Esophagus muscularis mucosa (tissue), 4 donors: ENCODE measurements at regions not wholly inside any gene's neighbourhood (a gene's known extent, or its start where the extent isn't known, plus 50 kb on each side); places are given as distances from the start of the nearest gene placed in this dataset.

Experiments
- DNase-seq: peaks from one replicate; pipeline ENCODE4 v3.0.0-alpha.2; 2017; ENCODE audit errors: extremely low spot score
- H3K27ac ChIP-seq, 4 donors: fragments of 200-600 bp; sonication (generic); replicated peaks in 1 of 4; 1 replicate in 3 of 4; 2 replicates in 1 of 4; pipeline ENCODE4 v1.5.1; 2016 to 2019; ENCODE audit warnings: mild to moderate bottlenecking in 1 of 4
- H3K27me3 ChIP-seq, 4 donors: fragments of 200-600 bp; sonication (generic); one replicate each; pipeline versions ENCODE4 v1.5.1 to v1.6.0; 2016 to 2019
- H3K36me3 ChIP-seq, 4 donors: fragments of 200-600 bp; sonication (generic); one replicate each; pipeline ENCODE4 v1.5.1; 2016 to 2019
- H3K4me1 ChIP-seq, 4 donors: fragments of 200-600 bp; sonication (generic); one replicate each; pipeline ENCODE4 v1.5.1; 2016 to 2019
- H3K4me3 ChIP-seq, 4 donors: fragments of 200-600 bp; sonication (generic); 1 replicate in 2 of 4; 2 replicates in 2 of 4; pipeline ENCODE4 v1.5.1; 2016 to 2019; ENCODE audit warnings: mild to moderate bottlenecking in 4 of 4, moderate library complexity in 1 of 4
- H3K9me3 ChIP-seq, 4 donors: fragments of 200-600 bp; sonication (generic); 1 replicate in 3 of 4; 2 replicates in 1 of 4; pipeline ENCODE4 v1.5.1; 2016 to 2019
- CTCF ChIP-seq, 3 experiments: fragments of 200-600 bp in 2 of 3; fragments of 450-650 bp in 1 of 3; sonication (generic) in 2 of 3; IDR thresholded peaks; one replicate each; pipeline ENCODE4 v1.5.1; 2017 to 2019; ENCODE audit warnings: antibody characterized with exemption in 3 of 3, mild to moderate bottlenecking in 2 of 3, moderate library complexity in 1 of 3
- EP300 ChIP-seq: sonication (generic); formaldehyde crosslinking; IDR thresholded peaks from one replicate; pipeline ENCODE4 v1.6.1; 2017; ENCODE audit warnings: antibody characterized with exemption
- POLR2A ChIP-seq: fragments of 450-650 bp; IDR thresholded peaks from one replicate; pipeline ENCODE4 v1.6.1; 2017; ENCODE audit warnings: antibody characterized with exemption, moderate library complexity, mild to moderate bottlenecking, low read depth
- POLR2AphosphoS5 ChIP-seq, 2 donors: sonication (generic); formaldehyde crosslinking; IDR thresholded peaks; one replicate each; pipeline ENCODE4 v1.6.1; 2017; ENCODE audit warnings: antibody characterized with exemption in 2 of 2
- WGBS: methylation state at CpG from one replicate; pipeline ENCODE4 v1.1.5; 2018; 5-methylcytosine and 5-hydroxymethylcytosine counted together
- intact Hi-C: fragments of 100-400 bp; cut with DNase I; formaldehyde crosslinking; loops from one replicate; pipeline ENCODE4 v1.15.1; 2023

- intact Hi-C loops: no loop called here
- no peak for TF ChIP-seq POLR2A
- no peak for TF ChIP-seq POLR2AphosphoS5 (IDR thresholded peaks at IDR 0.05)
- TF ChIP-seq CTCF (IDR thresholded peaks at IDR 0.05): no peak
- TF ChIP-seq EP300: no peak
- H3K4me3 ChIP-seq: no peak overlapping the region
These were observed 214.8 kb downstream of the COG6 start for GRCh38 chr13:39870197-39870747.

GRCh38 chr13:39874331-39875053 is 219.0 kb downstream of the COG6 start:
- intact Hi-C loops: no loop called here
- Histone ChIP-seq H3K27me3 (no peaks in the 10 kb centered on the region), H3K4me3 (no peak overlapping the region), H3K36me3 (no peaks in the 10 kb centered on the region), H3K27ac (peak overlapping the region; percentile 1 to 63 (median 12)), H3K4me1 (peaks cover 18 to 46% (median 39%) of the 10 kb centered on the region in 4 donors), H3K9me3 (no peaks in the 10 kb centered on the region)
- WGBS: 66% methylated on average over 3 of the region's 3 CpGs
- TF ChIP-seq POLR2A: no peak
- no peak for TF ChIP-seq CTCF (IDR thresholded peaks at IDR 0.05)
- TF ChIP-seq POLR2AphosphoS5 (IDR thresholded peaks at IDR 0.05): peak in 1 of 2 donors; percentile 23
- no peak for TF ChIP-seq EP300
- no peak for DNase-seq

More at GRCh38 chr13:39870197-39870747, 214.8 kb downstream of the COG6 start:
- Histone ChIP-seq H3K9me3 (no peaks in the 10 kb centered on the region), H3K4me1 (peaks cover 4 to 18% (median 15%) of the 10 kb centered on the region in 4 donors), H3K27ac (no peak overlapping the region), H3K36me3 (no peaks in the 10 kb centered on the region), H3K27me3 (no peaks in the 10 kb centered on the region)
- no peak for DNase-seq
- 86% methylated on average over 2 of the region's 2 CpGs for whole genome bisulfite sequencing

- Histone ChIP-seq H3K27ac (peak overlapping the region; percentile 1 to 63 (median 15)), H3K4me1 (peaks cover 21 to 48% (median 40%) of the 10 kb centered on the region in 4 donors), H3K27me3 (no peaks in the 10 kb centered on the region), H3K36me3 (no peaks in the 10 kb centered on the region), H3K9me3 (no peaks in the 10 kb centered on the region), H3K4me3 (no peak overlapping the region)
- intact Hi-C loops: no loop called here
- 62% methylated on average over 9 of the region's 9 CpGs for WGBS
- DNase-seq: no peak
- TF ChIP-seq CTCF (IDR thresholded peaks at IDR 0.05): no peak
- TF ChIP-seq EP300: no peak
- no peak for TF ChIP-seq POLR2A
- TF ChIP-seq POLR2AphosphoS5 (IDR thresholded peaks at IDR 0.05): peak in 1 of 2 donors; percentile 4
These were observed 219.9 kb downstream of the COG6 start for GRCh38 chr13:39875111-39875987.

- Histone ChIP-seq H3K27me3 (no peaks in the 10 kb centered on the region), H3K4me1 (peaks cover 23 to 48% (median 40%) of the 10 kb centered on the region in 4 donors), H3K4me3 (no peak overlapping the region), H3K27ac (peak overlapping the region in 1 of 4 donors; percentile 63), H3K36me3 (no peaks in the 10 kb centered on the region), H3K9me3 (no peaks in the 10 kb centered on the region)
- TF ChIP-seq POLR2AphosphoS5 (IDR thresholded peaks at IDR 0.05) (peak in 1 of 2 donors; percentile 5), POLR2A (no peak)
- intact Hi-C loops: no loop called here
- DNase-seq: no peak
- WGBS: 72% methylated on average over 3 of the region's 3 CpGs
These were observed 220.8 kb downstream of the COG6 start for GRCh38 chr13:39876258-39876657.

- Histone ChIP-seq H3K27ac (no peak overlapping the region), H3K4me3 (no peak overlapping the region), H3K4me1 (peaks cover 27 to 48% (median 40%) of the 10 kb centered on the region in 4 donors), H3K36me3 (no peaks in the 10 kb centered on the region), H3K9me3 (no peaks in the 10 kb centered on the region), H3K27me3 (no peaks in the 10 kb centered on the region)
- 67% methylated on average over 5 of the region's 5 CpGs for WGBS
- DNase-seq: no peak
- intact Hi-C loops: no loop called here
- TF ChIP-seq POLR2A (no peak), POLR2AphosphoS5 (IDR thresholded peaks at IDR 0.05) (no peak), CTCF (IDR thresholded peaks at IDR 0.05) (no peak), EP300 (no peak)
These were observed 221.7 kb downstream of the COG6 start for GRCh38 chr13:39877134-39877533.
